ENCODE measurements at regions not wholly inside any gene's neighbourhood (a gene's known extent, or its start where the extent isn't known, plus 50 kb on each side); places are given as distances from the start of the nearest gene placed in this dataset.
"Not testable (repeated sequence)": the region's sequence is repeated elsewhere in the genome, so short reads cannot be mapped to it uniquely, and the experiment has no call there.

- TF ChIP-seq CTCF, POLR2A (IDR thresholded peaks at IDR 0.05): not testable (repeated sequence)
Observed at GRCh38 chr5:144055391-144055790, 115.1 kb downstream of the YIPF5 start.
